Upper lobe of left lung (tissue), 6 donors: ENCODE measurements at regions not wholly inside any gene's neighbourhood (a gene's known extent, or its start where the extent isn't known, plus 50 kb on each side); places are given as distances from the start of the nearest gene placed in this dataset.

Experiments used
- ATAC-seq, 2 donors: fragments of 200-7000 bp; cut with Tn5 transposase; one replicate each; pipeline ENCODE4 v1.9.1; 2022; ENCODE audit warnings: mild to moderate bottlenecking in 2 of 2, moderate library complexity in 2 of 2; ENCODE audit not compliant: low FRiP score in 2 of 2
- DNase-seq, 2 donors: peaks; one replicate each; pipeline ENCODE4 v3.0.0-alpha.2; 2019 to 2020
- H3K27ac ChIP-seq, 4 donors: fragments of 200-600 bp; sonication (generic); one replicate each; pipeline ENCODE4 v1.5.1; 2016 to 2019
- H3K27me3 ChIP-seq, 4 donors: fragments of 200-600 bp; sonication (generic); one replicate each; pipeline ENCODE4 v1.5.1; 2017 to 2019
- H3K36me3 ChIP-seq, 4 donors: fragments of 200-600 bp; sonication (generic); one replicate each; pipeline ENCODE4 v1.5.1; 2016 to 2019
- H3K4me1 ChIP-seq, 4 donors: fragments of 200-600 bp; sonication (generic); one replicate each; pipeline ENCODE4 v1.5.1; 2018 to 2019
- H3K4me3 ChIP-seq, 4 donors: fragments of 200-600 bp; sonication (generic); one replicate each; pipeline ENCODE4 v1.5.1; 2017 to 2019; ENCODE audit warnings: mild to moderate bottlenecking in 2 of 4, moderate library complexity in 1 of 4
- H3K9me3 ChIP-seq, 4 donors: fragments of 200-600 bp; sonication (generic); one replicate each; pipeline ENCODE4 v1.5.1; 2018 to 2019
- EP300 ChIP-seq, 4 donors: sonication (generic); formaldehyde crosslinking; IDR thresholded peaks; one replicate each; pipeline ENCODE4 v1.5.1; 2017; ENCODE audit warnings: antibody characterized with exemption in 4 of 4, control low read depth in 2 of 4
- POLR2A ChIP-seq, 4 donors: fragments of 450-650 bp; IDR thresholded peaks; one replicate each; pipeline ENCODE4 v1.5.1; 2016 to 2017; ENCODE audit warnings: antibody characterized with exemption in 4 of 4, mild to moderate bottlenecking in 2 of 4
- POLR2AphosphoS5 ChIP-seq, 2 donors: sonication (generic); formaldehyde crosslinking; IDR thresholded peaks; one replicate each; pipeline ENCODE4 v1.5.1; 2017; ENCODE audit warnings: antibody characterized with exemption in 2 of 2
- WGBS, 2 donors: methylation state at CpG; one replicate each; pipeline ENCODE4 v1.1.5; 2017 to 2018; 5-methylcytosine and 5-hydroxymethylcytosine counted together
- TF ChIP-seq, protein P1 (sequence below), 6 experiments: fragments of 450-650 bp in 4 of 6; fragments of 200-600 bp in 2 of 6; sonication (generic) in 2 of 6; IDR thresholded peaks; one replicate each; pipeline ENCODE4 v1.5.1; 2016 to 2019; ENCODE audit warnings: antibody characterized with exemption in 6 of 6
- donor health status: DM: no; HTN: no; CAD: no; lungs with moderate emphysema.
- donor health status: DM: no; HTN: yes; CAD: no; lungs with severe emphysema.

DNA sequence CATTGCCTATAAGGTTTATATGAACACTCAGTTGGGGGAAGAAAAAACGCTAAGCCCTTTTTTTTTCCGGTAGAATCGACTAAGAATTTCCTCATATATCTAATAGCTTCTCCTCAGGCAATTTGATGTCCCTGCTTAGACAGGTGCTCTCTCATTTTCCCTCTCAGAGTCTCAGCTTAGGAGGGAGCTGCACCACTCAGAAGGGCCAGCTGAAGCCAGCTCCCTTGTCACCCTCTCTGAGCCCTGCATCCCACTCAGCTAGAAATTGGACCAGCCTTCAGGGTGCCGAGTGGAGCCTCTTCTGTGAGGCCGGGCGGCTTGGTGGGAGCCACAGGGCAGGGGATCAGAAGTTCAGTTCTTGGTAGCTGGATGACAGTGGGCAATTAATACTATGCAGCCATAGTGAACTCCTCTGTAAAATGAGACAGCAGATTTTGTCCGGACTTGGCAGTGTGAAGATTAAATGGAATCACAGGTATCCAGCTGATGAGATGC, 368.5 kb downstream of the MAFB start:
- Histone ChIP-seq H3K9me3 (no peaks in the 10 kb centered on the region), H3K36me3 (no peaks in the 10 kb centered on the region), H3K4me3 (no peak overlapping the region), H3K27me3 (no peaks in the 10 kb centered on the region), H3K27ac (no peak overlapping the region), H3K4me1 (no peaks in the 10 kb centered on the region)
- no peak for TF ChIP-seq EP300 (IDR thresholded peaks at IDR 0.05)
- no peak for TF ChIP-seq POLR2A (IDR thresholded peaks at IDR 0.05)
- no peak for TF ChIP-seq POLR2AphosphoS5 (IDR thresholded peaks at IDR 0.05)
- TF ChIP-seq, protein P1, sequence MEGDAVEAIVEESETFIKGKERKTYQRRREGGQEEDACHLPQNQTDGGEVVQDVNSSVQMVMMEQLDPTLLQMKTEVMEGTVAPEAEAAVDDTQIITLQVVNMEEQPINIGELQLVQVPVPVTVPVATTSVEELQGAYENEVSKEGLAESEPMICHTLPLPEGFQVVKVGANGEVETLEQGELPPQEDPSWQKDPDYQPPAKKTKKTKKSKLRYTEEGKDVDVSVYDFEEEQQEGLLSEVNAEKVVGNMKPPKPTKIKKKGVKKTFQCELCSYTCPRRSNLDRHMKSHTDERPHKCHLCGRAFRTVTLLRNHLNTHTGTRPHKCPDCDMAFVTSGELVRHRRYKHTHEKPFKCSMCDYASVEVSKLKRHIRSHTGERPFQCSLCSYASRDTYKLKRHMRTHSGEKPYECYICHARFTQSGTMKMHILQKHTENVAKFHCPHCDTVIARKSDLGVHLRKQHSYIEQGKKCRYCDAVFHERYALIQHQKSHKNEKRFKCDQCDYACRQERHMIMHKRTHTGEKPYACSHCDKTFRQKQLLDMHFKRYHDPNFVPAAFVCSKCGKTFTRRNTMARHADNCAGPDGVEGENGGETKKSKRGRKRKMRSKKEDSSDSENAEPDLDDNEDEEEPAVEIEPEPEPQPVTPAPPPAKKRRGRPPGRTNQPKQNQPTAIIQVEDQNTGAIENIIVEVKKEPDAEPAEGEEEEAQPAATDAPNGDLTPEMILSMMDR (IDR thresholded peaks at IDR 0.05): no peak
- DNase-seq (peak in 1 of 2 donors; percentile 15), ATAC-seq (no peak)
- WGBS, 2 donors: 91 to 93% methylated on average over 7 of the region's 7 CpGs

DNA sequence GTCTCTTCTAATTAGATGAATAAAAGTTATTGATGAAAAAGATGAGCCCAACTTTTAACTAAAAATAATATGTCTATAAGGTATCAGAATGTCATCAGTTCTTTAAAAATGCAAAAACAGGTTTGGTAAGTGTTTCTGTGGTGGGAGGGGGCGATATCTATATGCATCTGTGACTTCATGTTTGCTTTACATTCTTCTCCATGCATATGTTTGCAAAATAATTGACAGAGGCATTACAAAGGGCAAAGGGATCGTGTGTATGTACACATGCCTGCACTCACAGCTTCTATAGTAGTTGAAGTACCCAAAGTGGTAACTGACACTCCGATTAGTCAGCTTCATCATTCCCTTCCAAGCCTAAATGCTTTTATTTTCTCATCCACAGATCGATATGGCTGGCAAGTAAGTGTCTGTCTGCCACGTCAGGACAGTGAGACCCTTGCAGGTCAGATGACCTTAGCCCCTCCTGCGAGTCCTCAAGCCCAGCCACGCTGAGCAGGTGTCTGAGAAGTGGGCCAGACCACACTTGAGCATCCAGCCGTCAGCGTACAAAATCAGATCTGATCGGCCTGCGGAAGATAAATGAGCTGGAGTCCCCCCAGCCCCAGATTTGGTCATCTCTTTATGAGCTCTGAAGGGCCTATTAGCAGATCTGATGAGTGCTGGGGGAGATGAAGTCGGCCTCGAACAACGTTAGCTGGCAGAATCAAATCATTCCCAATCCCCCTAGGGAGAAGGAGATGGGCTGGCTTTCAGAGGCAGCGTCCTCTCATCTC, 369.1 kb downstream of the MAFB start:
- WGBS, 2 donors: 64 to 68% methylated on average over 14 to 15 of the region's 15 CpGs
- H3K27me3 ChIP-seq: no peaks in the 10 kb centered on the region
- no peak overlapping the region for H3K27ac ChIP-seq
- no peaks in the 10 kb centered on the region for H3K9me3 ChIP-seq
- ATAC-seq (no peak), DNase-seq (no peak)
- no peaks in the 10 kb centered on the region for H3K36me3 ChIP-seq
- H3K4me3 ChIP-seq: no peak overlapping the region
- TF ChIP-seq, protein P1 (IDR thresholded peaks at IDR 0.05): no peak
- no peak for TF ChIP-seq POLR2A (IDR thresholded peaks at IDR 0.05)
- no peak for TF ChIP-seq POLR2AphosphoS5 (IDR thresholded peaks at IDR 0.05)
- no peak for TF ChIP-seq EP300 (IDR thresholded peaks at IDR 0.05)
- no peaks in the 10 kb centered on the region for H3K4me1 ChIP-seq

DNA sequence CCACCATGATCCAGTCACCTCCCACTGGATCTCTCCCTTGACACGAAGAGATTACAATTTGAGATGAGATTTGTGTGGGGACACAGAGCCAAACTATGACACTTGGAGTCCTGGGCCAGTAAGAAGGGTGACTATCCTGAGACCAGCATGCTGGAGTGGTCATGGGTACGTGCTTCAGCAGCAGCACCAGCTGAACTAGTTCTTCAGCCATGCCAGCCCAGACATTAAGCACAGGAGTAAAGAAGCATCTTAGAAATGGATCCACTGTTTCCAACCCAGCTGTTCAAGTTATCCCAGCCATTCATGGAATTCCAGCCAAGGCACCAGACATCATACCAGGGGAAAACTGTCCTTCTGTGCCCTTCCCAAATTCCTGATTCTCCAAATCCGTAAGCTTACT, 370.0 kb downstream of the MAFB start:
- no peak overlapping the region for H3K4me3 ChIP-seq
- WGBS, 2 donors: 84 to 87% methylated on average over 3 of the region's 3 CpGs
- no peak for ATAC-seq
- H3K27me3 ChIP-seq: no peaks in the 10 kb centered on the region
- H3K36me3 ChIP-seq: no peaks in the 10 kb centered on the region
- TF ChIP-seq POLR2AphosphoS5 (IDR thresholded peaks at IDR 0.05) (no peak), POLR2A (IDR thresholded peaks at IDR 0.05) (no peak), EP300 (IDR thresholded peaks at IDR 0.05) (no peak)
- H3K4me1 ChIP-seq: no peaks in the 10 kb centered on the region
- DNase-seq: no peak
- H3K9me3 ChIP-seq: no peaks in the 10 kb centered on the region
- H3K27ac ChIP-seq: no peak overlapping the region

DNA sequence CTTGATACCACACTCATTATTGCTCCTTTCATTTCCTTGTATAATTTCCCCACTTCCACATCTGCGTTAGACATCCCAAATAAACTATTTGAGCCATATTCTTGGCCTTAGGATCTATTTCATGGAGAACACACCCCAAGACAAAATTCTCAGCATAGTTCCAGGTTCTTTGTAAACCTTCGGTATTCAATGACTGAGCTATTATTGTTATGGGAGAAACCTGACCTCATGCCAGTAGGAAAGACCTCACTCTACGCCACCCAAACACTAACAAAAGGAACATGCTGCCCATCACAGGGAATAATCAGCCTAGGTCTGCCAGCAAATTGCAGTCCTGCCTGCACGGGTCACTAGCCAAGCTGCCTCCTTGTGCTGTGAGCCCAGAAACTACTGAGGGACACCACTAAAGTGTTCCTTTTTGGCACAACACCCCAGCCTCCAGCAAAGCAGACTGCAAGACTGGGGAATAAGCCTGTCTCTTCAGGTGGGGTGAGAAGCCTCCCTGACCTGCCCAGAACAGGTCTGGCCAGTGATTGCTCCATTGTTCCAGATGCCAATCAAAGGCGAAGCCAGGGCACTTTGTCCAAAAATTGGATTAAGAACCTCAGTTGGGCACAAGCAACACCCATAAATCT, 371.8 kb downstream of the MAFB start:
- DNase-seq: no peak
- Histone ChIP-seq H3K27me3 (no peaks in the 10 kb centered on the region), H3K9me3 (no peaks in the 10 kb centered on the region), H3K4me1 (no peaks in the 10 kb centered on the region), H3K4me3 (no peak overlapping the region), H3K27ac (no peak overlapping the region), H3K36me3 (no peaks in the 10 kb centered on the region)
- ATAC-seq: no peak
- TF ChIP-seq POLR2A (IDR thresholded peaks at IDR 0.05) (no peak), POLR2AphosphoS5 (IDR thresholded peaks at IDR 0.05) (no peak), EP300 (IDR thresholded peaks at IDR 0.05) (no peak)
- TF ChIP-seq, protein P1 (IDR thresholded peaks at IDR 0.05): no peak
- 49 to 61% methylated on average over 5 of the region's 5 CpGs for WGBS, 2 donors

DNA sequence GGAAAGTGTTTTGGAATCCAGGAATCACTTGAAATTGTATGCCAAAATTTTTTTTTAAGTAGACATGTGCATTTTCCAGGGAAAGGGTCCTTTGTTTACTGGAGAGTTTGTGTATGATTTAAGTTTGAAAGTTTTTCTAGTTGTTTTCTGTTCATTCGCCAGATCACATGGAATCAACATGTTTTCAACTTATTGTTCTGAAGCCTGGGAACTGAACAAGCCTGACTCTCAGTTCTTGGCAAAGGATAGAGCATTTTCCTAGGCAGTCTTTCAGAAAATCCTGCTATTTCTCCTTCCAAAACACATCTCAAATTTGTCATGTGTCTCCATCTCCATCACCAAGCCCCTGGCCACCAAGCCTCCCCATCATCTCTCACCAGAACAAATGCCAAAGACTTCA, 374.8 kb downstream of the MAFB start:
- no peak overlapping the region for H3K4me3 ChIP-seq
- H3K27ac ChIP-seq: no peak overlapping the region
- H3K9me3 ChIP-seq: no peaks in the 10 kb centered on the region
- DNase-seq: no peak
- no peaks in the 10 kb centered on the region for H3K27me3 ChIP-seq
- WGBS, 2 donors: 70 to 83% methylated on average over 1 of the region's 1 CpG
- H3K4me1 ChIP-seq: no peaks in the 10 kb centered on the region
- TF ChIP-seq POLR2A (IDR thresholded peaks at IDR 0.05) (no peak), POLR2AphosphoS5 (IDR thresholded peaks at IDR 0.05) (no peak), EP300 (IDR thresholded peaks at IDR 0.05) (no peak)
- TF ChIP-seq, protein P1 (IDR thresholded peaks at IDR 0.05): no peak
- ATAC-seq: no peak
- H3K36me3 ChIP-seq: no peaks in the 10 kb centered on the region
